ENCODE measurements at regions not wholly inside any gene's neighbourhood (a gene's known extent, or its start where the extent isn't known, plus 50 kb on each side); places are given as distances from the start of the nearest gene placed in this dataset.
"Not testable (repeated sequence)": the region's sequence is repeated elsewhere in the genome, so short reads cannot be mapped to it uniquely, and the experiment has no call there.

DNA sequence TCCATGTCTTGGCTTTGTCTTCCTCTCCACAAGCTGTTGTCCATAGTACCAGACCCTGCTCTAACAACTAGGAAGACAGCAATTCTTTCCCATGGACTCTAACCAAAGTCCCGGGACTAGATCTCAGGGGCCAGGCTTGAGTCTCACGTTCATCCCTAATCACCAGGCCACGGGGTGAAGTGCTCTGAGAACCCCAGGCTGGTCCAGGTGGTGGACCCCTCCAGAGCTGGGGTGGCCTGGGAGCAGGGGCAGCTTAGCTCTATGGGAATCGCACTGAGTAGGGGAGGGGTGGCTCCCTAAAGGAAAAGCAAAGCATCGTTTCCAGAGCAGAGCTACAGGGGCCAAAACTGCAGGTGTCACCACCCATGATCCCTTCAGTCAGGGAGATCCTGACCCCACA lies 150.9 kb downstream of the TPRA1 start:
- no peak overlapping the region for H3K27ac ChIP-seq
- 81 to 84% methylated on average over 5 of the region's 5 CpGs for WGBS, 2 donors
- H3K4me3 ChIP-seq = no peak overlapping the region
- no peak for TF ChIP-seq POLR2A (IDR thresholded peaks at IDR 0.05)
- no peaks in the 10 kb centered on the region for H3K27me3 ChIP-seq
- intact Hi-C loops (cut with DNase I) = no loop called here
- H3K36me3 ChIP-seq = no peaks in the 10 kb centered on the region
- DNase-seq = peak; percentile 54
- H3K4me1 ChIP-seq = no peaks in the 10 kb centered on the region
- no peaks in the 10 kb centered on the region for H3K9me3 ChIP-seq

DNA sequence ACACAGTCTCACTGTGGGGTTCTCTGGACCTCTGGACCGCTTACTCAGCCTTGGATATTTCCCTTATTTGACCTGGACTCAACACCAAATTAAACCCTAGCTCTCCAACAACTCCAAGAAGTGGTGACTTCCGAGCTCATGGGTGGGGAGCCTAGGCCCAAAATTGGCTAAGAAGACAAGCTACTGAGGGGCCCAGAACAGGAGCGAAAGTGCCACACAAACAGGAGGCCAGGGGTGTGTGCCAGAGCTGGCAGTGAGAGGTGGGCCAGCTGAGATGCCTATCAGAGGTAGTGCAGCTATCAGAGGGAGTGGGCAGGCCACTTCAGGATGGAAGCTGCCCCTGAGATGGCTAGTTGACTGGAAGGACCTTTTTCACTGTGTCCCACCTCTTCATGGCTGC lies 151.1 kb upstream of the PRR20G start:
- Histone ChIP-seq H3K36me3 (no peaks in the 10 kb centered on the region), H3K4me3 (no peak overlapping the region), H3K27me3 (no peaks in the 10 kb centered on the region), H3K9me3 (no peaks in the 10 kb centered on the region), H3K27ac (no peak overlapping the region), H3K4me1 (no peaks in the 10 kb centered on the region)
- no peak for TF ChIP-seq POLR2AphosphoS5 (IDR thresholded peaks at IDR 0.05)
- 90 to 91% methylated on average over 3 of the region's 3 CpGs for WGBS, 2 donors
- intact Hi-C loops (cut with DNase I) = no loop called here
- peak; percentile 35 for DNase-seq

DNA sequence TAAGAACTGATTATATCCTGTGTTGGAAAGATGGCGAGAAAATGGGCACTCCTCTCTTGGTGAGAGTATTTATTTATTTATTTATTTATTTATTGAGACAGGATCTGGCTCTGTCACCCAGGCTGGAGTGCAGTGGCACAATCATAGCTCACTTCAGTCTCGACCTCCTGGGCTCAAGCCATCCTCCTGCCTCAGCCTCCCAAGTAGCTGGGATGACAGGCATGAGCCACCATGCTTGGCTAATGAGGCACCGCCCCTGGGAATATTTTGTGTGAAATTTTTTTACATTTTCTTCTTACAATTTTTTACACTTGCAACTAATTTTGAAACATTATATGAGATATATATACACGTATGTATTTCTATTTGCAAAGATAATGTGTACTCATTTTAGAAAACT lies 150.5 kb upstream of the PRR20G start:
- Histone ChIP-seq H3K4me3 (no peak overlapping the region), H3K9me3 (no peaks in the 10 kb centered on the region), H3K4me1 (no peaks in the 10 kb centered on the region), H3K27ac (no peak overlapping the region), H3K27me3 (no peaks in the 10 kb centered on the region), H3K36me3 (no peaks in the 10 kb centered on the region)
- TF ChIP-seq POLR2AphosphoS5 (IDR thresholded peaks at IDR 0.05) (no peak), POLR2A (IDR thresholded peaks at IDR 0.05) (no peak), EP300 (IDR thresholded peaks at IDR 0.05) (no peak)
- TF ChIP-seq, protein P1, sequence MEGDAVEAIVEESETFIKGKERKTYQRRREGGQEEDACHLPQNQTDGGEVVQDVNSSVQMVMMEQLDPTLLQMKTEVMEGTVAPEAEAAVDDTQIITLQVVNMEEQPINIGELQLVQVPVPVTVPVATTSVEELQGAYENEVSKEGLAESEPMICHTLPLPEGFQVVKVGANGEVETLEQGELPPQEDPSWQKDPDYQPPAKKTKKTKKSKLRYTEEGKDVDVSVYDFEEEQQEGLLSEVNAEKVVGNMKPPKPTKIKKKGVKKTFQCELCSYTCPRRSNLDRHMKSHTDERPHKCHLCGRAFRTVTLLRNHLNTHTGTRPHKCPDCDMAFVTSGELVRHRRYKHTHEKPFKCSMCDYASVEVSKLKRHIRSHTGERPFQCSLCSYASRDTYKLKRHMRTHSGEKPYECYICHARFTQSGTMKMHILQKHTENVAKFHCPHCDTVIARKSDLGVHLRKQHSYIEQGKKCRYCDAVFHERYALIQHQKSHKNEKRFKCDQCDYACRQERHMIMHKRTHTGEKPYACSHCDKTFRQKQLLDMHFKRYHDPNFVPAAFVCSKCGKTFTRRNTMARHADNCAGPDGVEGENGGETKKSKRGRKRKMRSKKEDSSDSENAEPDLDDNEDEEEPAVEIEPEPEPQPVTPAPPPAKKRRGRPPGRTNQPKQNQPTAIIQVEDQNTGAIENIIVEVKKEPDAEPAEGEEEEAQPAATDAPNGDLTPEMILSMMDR (IDR thresholded peaks at IDR 0.05) = no peak
- intact Hi-C loops (cut with DNase I) = no loop called here
- DNase-seq = peak; percentile 27
- WGBS, 2 donors = 89 to 90% methylated on average over 4 of the region's 4 CpGs

DNA sequence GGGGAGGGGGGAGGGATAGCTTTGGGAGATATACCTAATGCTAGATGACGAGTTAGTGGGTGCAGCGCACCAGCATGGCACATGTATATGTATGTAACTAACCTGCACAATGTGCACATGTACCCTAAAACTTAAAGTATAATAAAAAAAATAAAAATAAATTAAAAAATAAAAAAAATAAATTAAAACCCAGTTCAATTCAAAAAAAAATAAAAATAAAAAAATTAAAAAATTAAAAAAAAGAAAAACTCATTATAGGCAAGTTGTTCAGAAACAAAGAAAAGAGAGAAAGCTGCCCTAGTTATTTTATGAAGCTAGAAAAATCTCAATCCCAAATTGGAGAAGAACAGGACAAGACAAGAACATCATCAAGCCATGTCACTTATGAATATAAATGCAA lies 147.5 kb upstream of the PRR20G start:
- H3K27ac ChIP-seq; intact Hi-C loops (cut with DNase I); H3K9me3 ChIP-seq; H3K36me3 ChIP-seq; DNase-seq; H3K4me3 ChIP-seq; H3K4me1 ChIP-seq: not testable (repeated sequence)
- whole genome bisulfite sequencing, 2 donors = 95 to 100% methylated on average over 2 of the region's 2 CpGs
- H3K27me3 ChIP-seq = peaks cover 0 to 15% (median 0%) of the 10 kb centered on the region in 3 donors

DNA sequence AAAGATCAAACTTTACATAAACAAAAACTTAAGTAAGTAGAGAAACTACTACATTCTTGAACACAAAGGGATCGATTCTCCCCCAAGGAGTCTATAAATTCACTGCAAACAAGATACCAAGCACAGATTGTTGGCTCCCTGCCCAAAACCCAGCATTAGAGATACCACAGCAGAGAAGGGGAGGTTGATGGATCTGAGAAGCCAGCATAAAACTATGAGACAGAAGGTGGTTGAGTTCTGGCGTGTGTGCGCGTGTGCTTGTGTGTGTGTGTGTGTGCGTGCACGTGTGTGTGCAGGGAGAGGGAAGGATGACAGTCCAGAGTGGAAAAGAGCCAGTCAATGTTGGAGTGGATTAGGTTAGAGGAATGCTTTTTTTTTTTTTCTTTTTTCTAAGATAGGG lies 143.2 kb upstream of the PRR20G start:
- no peak for TF ChIP-seq POLR2AphosphoS5 (IDR thresholded peaks at IDR 0.05)
- no peak for TF ChIP-seq POLR2A (IDR thresholded peaks at IDR 0.05)
- TF ChIP-seq, protein P1 (IDR thresholded peaks at IDR 0.05) = no peak
- no peak for TF ChIP-seq EP300 (IDR thresholded peaks at IDR 0.05)
- intact Hi-C loops (cut with DNase I) = no loop called here
- no peaks in the 10 kb centered on the region for H3K36me3 ChIP-seq

DNA sequence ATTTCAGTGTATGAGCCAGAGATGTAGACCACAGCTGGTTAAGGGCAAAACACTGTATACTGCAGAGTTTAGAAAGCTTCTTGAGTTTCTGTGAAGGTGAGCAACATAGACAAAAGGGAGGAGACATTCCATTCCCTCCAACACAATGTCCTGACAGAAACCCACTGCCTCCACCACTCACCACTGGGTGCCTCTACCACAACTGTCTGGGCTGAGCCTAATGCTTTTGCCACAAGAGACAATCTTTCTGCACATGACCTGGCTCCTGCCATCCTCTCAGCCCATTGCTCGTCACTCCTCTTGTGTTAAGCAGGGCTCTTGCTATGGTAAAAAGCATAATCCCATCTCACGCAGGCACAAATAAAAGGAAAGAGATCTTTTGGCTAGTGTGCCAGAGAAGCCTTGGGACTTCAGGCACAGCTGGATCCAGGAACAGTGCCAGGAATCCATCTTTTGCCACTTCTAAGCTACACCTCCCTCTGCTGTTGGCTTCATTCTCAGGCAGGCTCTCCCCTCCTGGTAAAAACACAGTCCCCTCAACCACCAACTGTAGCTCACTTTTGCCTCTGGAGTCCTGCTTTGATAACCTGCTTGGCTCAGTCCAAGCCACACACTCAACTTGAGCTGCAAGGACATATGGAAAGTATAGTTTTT lies 140.6 kb upstream of the PRR20G start:
- WGBS, 2 donors = 80 to 87% methylated on average over 2 of the region's 2 CpGs
- intact Hi-C loops (cut with DNase I) = no loop called here
- Histone ChIP-seq H3K36me3 (no peaks in the 10 kb centered on the region), H3K27me3 (peaks cover 0 to 61% (median 13%) of the 10 kb centered on the region in 3 donors), H3K27ac (no peak overlapping the region), H3K4me1 (no peaks in the 10 kb centered on the region), H3K4me3 (no peak overlapping the region), H3K9me3 (no peaks in the 10 kb centered on the region)
- no peak for TF ChIP-seq EP300 (IDR thresholded peaks at IDR 0.05)
- peak; percentile 13 for DNase-seq

More for the DNA sequence above, 143.2 kb upstream of the PRR20G start:
- WGBS, 2 donors = 47 to 68% methylated on average over 6 of the region's 6 CpGs
- H3K27me3 ChIP-seq = peaks cover 0 to 43% (median 2%) of the 10 kb centered on the region in 3 donors
- no peak overlapping the region for H3K27ac ChIP-seq
- H3K4me1 ChIP-seq = no peaks in the 10 kb centered on the region
- no peaks in the 10 kb centered on the region for H3K9me3 ChIP-seq
- peak; percentile 37 for DNase-seq
- no peak overlapping the region for H3K4me3 ChIP-seq

DNA sequence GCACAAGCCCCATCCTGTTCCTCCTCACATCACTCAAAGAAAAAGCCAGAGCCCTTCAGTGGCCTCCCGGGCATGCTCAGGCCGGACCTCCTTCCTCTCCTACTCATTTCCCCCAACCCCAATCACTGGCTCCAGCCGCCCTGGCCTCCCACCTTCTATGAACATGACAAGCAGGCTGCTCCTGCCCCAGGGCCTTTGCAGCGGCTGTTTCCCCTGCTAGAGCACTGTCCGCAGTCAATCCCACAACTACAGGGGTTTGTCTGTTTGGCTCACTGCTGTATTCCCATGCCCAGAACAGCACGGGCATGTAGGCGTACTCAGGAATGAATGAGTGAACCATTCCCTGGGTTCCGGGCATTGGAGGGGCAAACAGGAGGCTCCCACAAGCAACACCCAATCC lies 139.8 kb upstream of the PRR20G start:
- Histone ChIP-seq H3K4me3 (no peak overlapping the region), H3K9me3 (no peaks in the 10 kb centered on the region), H3K27ac (no peak overlapping the region), H3K27me3 (peaks cover 0 to 64% (median 13%) of the 10 kb centered on the region in 3 donors), H3K36me3 (no peaks in the 10 kb centered on the region), H3K4me1 (no peaks in the 10 kb centered on the region)
- DNase-seq = peak; percentile 48
- TF ChIP-seq POLR2AphosphoS5 (IDR thresholded peaks at IDR 0.05) (no peak), EP300 (IDR thresholded peaks at IDR 0.05) (no peak), POLR2A (IDR thresholded peaks at IDR 0.05) (no peak)
- TF ChIP-seq, protein P1 (IDR thresholded peaks at IDR 0.05) = no peak
- intact Hi-C loops (cut with DNase I) = no loop called here
- WGBS, 2 donors = 74 to 81% methylated on average over 8 of the region's 8 CpGs

All from sigmoid colon (tissue), 6 donors.